ENCODE measurements at regions not wholly inside any gene's neighbourhood (a gene's known extent, or its start where the extent isn't known, plus 50 kb on each side); places are given as distances from the start of the nearest gene placed in this dataset.

DNA sequence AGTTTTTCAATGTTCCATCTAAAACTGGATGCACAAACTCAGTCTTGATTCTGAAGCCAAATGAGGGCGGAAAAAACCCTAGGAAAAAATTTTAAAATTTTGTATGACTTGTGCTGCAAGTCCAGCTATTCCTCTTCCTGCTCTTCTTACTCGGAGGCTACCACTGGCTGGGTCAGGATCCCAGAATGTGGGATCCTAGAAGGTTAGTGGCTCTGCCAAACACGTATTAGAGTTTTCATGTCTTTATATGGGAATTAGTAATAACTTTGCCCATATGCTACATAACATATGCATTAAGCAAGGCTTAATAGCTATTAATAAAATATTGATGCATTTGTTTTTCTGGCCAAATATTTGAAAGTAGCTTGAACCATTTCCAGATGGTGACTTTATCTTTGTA, 458.3 kb downstream of the AGTPBP1 start:
- ATAC-seq (no peak), DNase-seq (no peak)
- intact Hi-C loops (cut with DNase I) = no loop called here

DNA sequence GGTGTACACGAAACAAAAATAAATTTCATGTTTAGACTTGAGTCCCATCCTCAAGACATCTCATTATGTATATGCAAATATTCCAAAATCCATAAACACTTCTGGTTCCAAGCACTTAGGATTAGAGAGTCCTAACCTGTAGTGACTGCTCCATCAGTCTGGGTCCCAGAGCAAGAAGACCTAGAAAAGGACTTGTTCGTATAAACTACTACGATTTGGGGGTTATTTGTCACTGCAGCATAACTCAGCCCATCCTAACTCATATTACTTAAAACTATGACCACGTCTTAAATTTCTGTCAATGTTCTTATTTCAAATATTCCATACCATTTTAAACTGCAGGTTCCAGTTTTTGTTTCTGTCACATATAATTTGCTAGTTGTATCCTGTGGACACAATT, 463.0 kb downstream of the AGTPBP1 start:
- intact Hi-C loops (cut with DNase I) = no loop called here
- DNase-seq (no peak), ATAC-seq (no peak)

DNA sequence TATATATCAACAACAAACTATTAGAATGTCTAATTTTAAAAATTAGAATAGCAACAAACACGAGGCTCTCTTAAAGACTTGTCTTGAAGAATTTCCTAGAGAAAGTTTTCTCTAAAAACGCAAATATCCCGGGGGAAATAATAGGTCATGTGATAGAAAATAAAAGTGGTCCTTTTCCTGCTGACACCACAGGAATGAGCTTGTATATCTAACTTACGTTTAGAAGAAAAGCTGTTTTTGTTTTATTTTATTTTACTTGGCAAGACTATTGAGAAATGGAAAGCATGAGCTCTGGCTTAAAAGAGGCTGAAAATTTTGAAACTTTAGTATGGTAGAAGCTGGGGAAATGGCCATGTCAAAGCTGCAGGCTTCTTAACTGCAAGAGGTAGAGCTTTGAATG, 465.0 kb downstream of the AGTPBP1 start:
- intact Hi-C loops (cut with DNase I) = no loop called here
- DNase-seq = no peak
- no peak for ATAC-seq

DNA sequence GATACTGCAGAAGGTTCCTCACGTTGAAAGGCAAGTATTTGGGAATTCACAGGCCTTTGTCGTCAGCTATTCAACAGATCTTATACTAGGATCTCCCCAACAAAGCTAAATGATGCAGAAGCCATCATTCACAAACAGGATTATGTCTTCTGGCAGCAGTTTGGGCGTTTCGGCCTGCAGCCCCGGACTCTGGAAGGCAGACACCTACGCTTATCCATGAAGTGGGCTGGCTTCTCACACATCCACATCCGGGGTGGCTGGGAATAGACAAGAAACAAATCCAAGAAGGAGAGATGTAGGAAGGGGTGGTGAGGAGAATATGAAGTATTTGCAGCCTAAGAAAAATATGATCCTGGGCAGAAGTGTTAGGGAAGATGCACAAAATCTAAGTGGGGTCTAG, 471.9 kb downstream of the AGTPBP1 start:
- intact Hi-C loops (cut with DNase I) = loop anchor here in 1 of 2 donors (10.0 kb wide), 1 partner anchor 595 kb away; no protein-coding TSS in a partner anchor

DNA sequence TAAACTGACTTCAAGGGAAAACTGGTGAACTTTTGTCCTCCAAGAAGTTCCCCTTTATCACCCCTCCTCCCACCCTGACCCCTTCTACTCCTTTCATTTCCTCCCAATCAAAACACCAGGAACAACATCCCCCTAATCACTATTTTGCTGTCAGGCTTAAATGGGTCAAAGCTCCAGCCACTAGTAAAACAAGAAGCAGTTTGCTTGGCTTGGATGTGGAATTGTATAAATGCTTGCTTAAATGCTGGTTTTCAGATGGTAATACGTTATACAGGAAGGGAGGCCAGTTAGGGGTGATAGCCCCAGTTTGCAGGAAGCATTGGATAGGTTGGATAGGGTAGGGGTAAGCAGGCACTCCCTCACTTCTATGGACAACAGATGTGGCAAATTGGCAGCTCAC, 473.6 kb downstream of the AGTPBP1 start:
- ATAC-seq (no peak), DNase-seq (no peak)
- intact Hi-C loops (cut with DNase I) = loop anchor here in 1 of 2 donors (10.0 kb wide), 1 partner anchor 593 kb away; no protein-coding TSS in a partner anchor

More for the DNA sequence above, 471.9 kb downstream of the AGTPBP1 start:
- DNase-seq = no peak
- ATAC-seq = no peak

DNA sequence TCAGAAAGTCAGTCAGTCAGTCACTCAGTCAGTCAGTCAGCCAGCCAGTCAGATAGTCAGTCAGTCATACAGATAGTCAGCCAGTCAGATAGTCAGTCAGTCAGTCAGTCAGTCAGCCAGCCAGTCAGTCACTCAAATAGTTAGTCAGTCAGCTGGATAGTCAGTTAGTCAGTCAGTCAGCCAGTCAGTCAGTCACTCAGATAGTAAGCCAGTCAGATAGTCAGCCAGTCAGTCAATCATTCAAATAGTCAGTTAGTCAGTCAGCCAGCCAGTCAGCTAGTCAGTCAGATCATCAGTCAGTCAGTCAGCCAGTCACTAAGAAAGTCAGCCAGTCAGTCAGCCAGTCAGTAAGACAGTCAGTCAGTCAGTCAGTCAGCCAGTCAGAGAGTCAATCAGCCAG, 477.1 kb downstream of the AGTPBP1 start:
- ATAC-seq = no peak
- intact Hi-C loops (cut with DNase I) = loop anchor here in 1 of 2 donors (10.0 kb wide), 1 partner anchor 590 kb away; no protein-coding TSS in a partner anchor
- DNase-seq = no peak

DNA sequence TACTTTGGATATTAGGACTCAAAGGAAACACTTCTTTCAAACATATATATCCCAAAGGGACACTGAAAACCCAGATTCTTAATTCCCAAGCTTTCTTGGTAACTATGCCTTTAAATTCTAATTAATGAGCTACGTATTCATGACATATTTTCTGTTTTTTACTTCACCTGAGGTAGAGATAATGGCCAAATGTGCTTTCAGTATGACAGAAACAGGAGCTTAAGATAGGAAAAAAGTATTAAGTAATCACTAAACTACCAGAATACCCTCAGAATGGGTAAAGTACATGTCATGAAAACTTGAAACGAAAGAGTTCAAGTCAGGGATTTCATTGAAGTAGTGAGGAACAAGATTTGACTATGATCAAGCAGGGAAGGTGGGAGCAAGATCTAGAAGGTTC, 478.5 kb downstream of the AGTPBP1 start:
- ATAC-seq = no peak
- DNase-seq = no peak
- intact Hi-C loops (cut with DNase I) = loop anchor here in 1 of 2 donors (10.0 kb wide), 1 partner anchor 588 kb away; no protein-coding TSS in a partner anchor

DNA sequence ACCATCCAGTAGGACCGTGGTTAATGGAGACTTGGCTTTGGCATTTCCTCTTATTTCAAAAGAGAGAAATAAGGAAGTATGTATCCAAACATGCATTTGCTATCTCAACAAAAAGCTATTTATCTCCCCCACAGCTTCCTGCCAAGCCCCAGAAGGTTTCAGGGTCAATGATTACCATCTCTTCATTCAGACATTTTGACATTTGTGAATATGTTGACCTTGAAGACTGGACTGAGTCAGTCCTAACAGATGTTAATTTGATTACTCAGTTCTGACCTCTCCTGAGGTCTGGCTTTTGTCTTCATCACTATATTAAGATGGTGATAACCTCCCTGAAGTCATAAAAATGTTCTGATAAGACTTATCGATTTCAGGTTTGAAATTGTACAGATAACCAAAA, 479.4 kb downstream of the AGTPBP1 start:
- intact Hi-C loops (cut with DNase I) = loop anchor here in 1 of 2 donors (10.0 kb wide), 1 partner anchor 588 kb away; no protein-coding TSS in a partner anchor
- ATAC-seq (no peak), DNase-seq (no peak)

DNA sequence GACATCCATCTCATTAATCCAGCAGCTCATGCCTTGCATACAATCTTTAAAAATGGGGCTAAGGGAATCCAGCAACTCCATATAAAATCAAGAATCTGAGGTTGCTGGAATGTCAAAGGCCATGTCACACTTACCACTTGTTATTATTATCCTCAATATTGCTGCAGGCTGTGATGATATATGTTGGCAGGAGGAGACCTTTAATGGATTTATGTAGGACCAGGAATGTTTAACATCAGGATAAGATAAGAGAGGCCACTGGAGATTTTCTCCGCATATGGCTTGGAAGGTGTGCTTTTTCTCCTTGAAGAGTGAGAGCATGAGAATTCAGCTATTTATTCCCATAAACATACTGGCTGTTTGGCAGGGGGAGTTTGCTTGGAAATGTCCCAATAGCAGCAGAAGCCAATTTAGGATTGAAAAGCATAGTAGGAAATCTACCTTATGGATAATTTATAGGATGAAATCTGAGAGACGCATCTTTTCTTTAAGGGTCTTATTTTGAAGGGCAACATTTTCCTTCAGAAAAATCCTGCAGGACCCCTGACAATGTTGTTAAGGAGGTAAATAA, 481.4 kb downstream of the AGTPBP1 start:
- intact Hi-C loops (cut with DNase I) = loop anchor here in 1 of 2 donors (10.0 kb wide), 1 partner anchor 586 kb away; no protein-coding TSS in a partner anchor
- DNase-seq (no peak), ATAC-seq (no peak)

DNA sequence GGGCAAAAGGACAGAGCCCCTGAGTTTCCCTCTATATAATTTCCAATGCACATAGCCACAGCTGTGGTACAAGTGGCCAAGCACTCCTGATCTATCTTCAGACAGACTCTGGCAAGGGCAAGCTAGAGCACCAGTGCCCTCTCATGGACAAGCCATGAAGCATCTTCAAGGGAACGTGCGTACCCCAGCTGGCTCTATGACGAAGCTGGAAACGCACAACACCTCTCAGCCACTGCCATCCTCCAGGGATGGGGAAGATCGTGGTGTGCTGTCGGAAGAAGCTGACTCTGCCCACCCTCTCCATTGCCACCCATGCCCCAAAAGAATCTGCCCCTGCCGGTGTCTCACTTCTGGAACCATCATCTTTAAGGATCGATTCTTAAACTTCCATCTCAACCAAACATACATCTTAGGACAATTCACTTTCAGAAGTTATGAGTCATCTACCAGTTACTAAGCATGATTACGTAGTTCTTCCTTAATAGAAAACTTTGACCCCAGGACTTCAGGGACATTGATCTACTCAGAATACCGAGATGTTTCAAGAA, 482.9 kb downstream of the AGTPBP1 start:
- DNase-seq (peak; percentile 64), ATAC-seq (peak; percentile 96)
- intact Hi-C loops (cut with DNase I) = loop anchor here in 1 of 2 donors (2.0 to 10.0 kb wide), 2 partner anchors 304 to 862 kb away; no protein-coding TSS in a partner anchor

DNA sequence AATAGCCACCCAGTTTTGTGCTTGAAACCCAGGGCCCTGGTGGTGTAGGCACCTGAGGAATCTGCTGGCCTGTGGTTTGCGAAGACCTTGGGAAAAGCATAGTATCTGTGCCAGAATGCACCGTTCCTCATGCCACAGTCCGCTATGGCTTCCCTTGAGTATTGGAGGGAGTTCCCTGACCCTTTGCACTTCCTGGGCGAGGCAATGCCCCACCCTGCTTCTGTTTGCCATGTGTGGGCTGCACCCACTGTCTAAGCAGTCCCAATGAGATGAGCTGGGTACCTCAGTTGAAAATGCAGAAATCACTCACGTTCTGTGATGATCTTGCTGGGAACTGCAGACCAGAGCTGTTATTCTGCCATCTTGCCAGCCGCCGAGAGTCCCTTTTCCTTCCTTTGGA, 483.5 kb downstream of the AGTPBP1 start:
- no peak for ATAC-seq
- intact Hi-C loops (cut with DNase I) = loop anchor here in 1 of 2 donors (2.0 to 10.0 kb wide), 2 partner anchors 303 to 861 kb away; no protein-coding TSS in a partner anchor
- DNase-seq = no peak

DNA sequence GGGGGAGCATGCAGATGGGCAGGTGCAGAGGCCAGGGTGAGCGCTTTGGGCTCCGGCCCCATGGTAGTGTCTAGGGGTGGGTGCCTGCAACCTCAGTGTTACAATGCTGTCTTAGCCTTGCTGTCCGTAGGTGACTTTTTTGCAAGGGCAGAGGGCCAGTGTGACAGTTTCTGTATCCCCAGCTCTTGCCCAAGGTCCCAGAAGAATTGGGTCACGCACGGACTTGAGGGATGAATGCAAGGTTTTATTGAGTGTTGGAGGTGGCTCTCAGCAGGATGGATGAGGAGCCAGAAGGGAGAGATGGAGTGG, 492.5 kb downstream of the AGTPBP1 start:
- intact Hi-C loops (cut with DNase I) = no loop called here
- no peak for DNase-seq
- ATAC-seq = no peak

DNA sequence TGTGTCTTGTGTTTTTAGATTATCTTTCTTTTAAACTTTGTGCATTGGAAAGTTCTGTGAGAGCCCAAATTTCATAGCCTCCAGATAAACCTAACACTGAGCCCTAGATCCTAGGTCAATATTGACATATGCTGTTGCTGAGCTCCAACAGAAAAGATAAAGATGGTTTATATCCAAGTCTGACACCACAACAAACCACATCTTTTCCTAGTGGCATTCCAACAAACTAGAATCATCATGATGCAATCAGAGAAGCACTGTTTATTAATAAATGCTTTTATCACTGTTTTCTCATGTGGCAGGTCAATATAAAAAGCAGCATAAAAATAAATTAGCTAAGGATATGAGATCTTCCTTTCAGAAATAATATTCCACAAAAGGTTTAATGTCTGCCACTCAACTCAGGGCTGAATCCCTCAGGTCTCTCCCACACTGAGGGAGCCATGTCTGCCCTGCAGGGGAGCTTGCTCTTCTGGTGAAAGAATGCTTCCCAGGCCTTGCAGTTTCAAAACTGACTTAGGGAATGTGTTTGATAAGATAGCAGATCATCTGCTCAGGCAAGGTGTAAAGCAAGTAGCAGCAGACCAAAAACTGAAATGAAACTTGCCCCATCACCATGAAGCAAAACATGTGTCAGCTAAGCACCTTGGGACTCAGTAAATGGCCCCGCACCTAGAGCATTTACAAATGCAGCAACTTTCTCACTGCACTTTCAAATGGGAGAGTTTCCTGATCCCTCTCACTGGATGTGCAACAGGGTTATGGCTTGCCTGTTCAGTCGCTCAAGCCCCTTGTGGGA, 493.0 kb downstream of the AGTPBP1 start:
- DNase-seq (no peak), ATAC-seq (peak in 1 of 2 donors; percentile 89)
- intact Hi-C loops (cut with DNase I) = no loop called here

DNA sequence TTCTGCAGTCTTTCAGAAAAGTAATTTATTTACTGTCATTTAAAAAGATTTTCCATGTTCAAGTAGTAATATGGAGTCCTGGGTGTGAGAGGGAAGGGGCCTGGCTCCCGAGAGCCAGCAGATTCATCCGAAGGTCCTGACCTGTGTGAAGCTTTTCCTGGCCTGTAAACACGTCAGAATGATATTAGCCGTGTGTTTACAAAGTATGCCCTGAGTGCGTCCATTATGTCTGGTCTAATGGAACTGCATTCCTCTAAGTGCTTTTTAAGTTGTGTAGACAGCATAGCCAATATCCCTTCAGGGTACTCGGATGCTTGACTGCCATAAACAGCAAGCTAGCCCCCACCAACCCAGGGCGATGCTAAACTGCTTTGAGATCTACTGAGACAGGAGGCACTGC, 495.2 kb downstream of the AGTPBP1 start:
- intact Hi-C loops (cut with DNase I) = no loop called here
- DNase-seq (no peak), ATAC-seq (no peak)

DNA sequence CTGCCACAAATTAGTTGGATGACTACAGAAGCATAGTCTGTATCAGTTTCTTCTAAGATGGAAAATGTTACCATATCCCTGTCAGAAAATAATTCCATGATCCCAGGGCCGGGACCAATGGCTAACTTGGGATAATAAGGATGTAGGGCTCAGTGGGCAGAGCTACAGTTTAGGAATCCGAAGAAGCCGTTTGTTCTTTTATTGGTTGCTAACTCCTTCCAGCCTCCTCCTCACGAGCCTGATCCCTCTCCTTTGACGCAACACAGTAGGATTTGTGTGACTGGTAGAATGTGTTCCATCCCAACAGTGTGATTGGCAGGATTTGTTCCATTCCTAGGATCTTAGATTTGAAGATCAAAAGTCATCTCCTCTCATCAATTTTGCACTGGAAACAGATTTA, 496.9 kb downstream of the AGTPBP1 start:
- intact Hi-C loops (cut with DNase I) = no loop called here
- no peak for ATAC-seq

DNA sequence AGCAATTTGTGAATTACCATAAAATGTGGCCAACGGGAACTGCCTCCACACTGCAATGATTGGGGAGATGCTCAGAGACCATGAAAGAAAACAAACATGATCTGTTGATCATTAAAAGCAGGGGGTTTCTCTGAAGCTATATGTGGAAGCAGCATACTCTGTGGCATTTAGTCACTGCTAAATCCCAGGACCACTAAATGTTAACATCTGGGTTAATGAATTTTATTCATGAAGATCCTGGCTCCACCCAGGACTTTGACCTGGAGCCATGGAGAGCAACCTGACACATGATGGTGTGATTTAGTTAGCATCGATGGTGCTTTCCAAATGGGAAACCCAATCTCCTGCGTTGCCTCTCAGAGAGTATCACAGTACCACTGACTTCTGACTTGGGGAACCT, 497.8 kb downstream of the AGTPBP1 start:
- DNase-seq (no peak), ATAC-seq (no peak)
- intact Hi-C loops (cut with DNase I) = no loop called here

More for the DNA sequence above, 496.9 kb downstream of the AGTPBP1 start:
- DNase-seq = no peak

DNA sequence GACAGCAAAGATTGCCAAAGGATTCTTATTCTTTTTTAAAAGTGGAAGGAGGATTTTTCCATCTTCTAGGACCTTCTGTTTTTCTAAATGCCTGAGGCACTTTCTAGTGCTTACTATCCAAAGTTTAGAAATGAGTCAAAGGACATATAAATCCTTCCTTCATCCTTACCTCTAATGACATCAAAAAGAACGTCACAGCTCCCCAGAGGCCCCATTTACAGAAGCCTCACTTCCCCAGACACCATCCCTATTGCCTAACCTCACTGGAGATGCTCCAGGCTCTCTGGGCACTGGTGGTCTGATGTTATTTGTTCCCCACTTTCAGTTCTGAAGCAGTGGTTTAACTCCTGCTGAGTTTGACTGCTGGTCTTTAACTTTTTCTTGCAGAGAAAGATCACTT, 504.3 kb downstream of the AGTPBP1 start:
- intact Hi-C loops (cut with DNase I) = no loop called here
- ATAC-seq (no peak), DNase-seq (no peak)

DNA sequence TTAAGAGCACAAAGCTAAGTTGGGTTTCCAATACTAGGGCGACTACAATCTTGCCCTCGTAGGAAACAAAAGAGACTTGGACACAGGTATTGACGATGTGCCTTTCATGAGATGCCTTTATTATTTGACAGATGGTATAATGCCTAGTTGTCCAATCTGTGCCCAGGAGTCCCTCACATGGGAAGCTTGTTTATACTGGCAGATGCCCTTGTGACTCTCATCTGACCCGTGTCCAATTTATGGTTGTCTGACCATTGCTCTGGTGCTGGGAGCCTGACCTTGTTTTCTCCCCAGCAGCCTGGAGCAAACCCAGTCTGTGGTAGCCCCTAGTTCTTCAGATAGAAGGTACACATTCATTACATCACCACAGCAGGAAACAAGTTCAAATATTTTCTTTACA, 511.7 kb downstream of the AGTPBP1 start:
- intact Hi-C loops (cut with DNase I) = no loop called here
- ATAC-seq (no peak), DNase-seq (no peak)

DNA sequence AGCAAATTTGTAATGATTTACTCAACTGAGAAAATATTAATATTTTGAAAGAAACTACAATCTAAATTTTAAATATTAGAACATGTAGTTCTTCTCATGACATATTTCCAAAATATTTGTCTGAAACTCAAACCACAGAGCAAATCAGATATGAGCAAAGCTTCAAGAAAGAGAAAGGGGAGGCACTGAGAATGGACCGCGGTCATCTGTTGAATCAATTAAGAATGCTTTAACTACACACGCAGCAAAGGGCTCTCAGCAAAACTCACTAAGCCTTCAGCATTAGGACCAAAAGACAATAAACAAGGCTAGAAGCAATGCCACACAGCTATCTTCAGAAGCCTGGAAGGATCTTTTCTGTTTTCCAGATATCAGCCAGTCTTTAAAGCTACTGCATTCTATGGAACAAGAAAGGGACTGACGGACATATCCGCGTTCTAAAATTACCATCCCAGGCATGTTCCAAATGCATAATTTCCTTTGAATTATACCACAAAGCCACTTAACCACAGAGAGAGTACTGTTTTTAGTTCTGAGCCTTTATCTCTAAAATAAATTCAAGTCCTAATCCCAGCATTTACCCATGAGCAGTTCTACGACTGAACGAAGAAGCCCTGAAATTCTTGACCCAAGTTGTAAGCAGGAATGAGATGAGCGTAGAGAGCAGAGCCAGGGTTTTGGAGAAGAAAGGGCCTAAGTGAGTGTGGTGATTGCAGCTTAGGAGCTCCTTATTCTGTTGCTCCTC, 513.5 kb downstream of the AGTPBP1 start:
- DNase-seq = no peak
- no peak for ATAC-seq
- intact Hi-C loops (cut with DNase I) = no loop called here

DNA sequence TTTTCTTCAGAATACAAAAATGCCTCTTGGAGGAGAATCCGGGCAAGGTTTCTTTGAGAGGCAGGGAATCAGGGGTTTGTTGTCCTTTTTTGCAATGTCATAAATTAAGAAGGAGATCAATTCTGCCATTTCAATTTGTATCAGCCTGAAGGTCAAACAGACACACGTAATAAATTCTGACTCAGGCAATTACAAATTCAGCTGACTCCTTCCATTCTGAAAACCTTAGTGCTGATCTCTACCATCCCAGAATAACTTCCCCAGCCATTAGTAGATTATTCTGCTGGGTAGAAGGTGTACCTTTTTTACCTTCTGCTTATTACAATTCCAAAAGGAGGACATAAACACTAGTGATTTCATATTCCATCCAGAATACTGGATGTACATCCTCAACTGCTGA, 516.6 kb downstream of the AGTPBP1 start:
- intact Hi-C loops (cut with DNase I) = no loop called here
- ATAC-seq (no peak), DNase-seq (no peak)

Measured in left cardiac atrium (tissue), 4 donors.